C4-2B (cell line): ENCODE measurements at regions not wholly inside any gene's neighbourhood (a gene's known extent, or its start where the extent isn't known, plus 50 kb on each side); places are given as distances from the start of the nearest gene placed in this dataset.

Experiments
- H3K27ac ChIP-seq: fragments of 450-650 bp; 2 replicates; pipeline ENCODE4 v1.5.1; 2017
- CTCF ChIP-seq: fragments of 450-650 bp; conservative IDR thresholded peaks from 2 replicates; pipeline ENCODE4 v1.5.1; 2017; ENCODE audit warnings: mild to moderate bottlenecking
- ZFX ChIP-seq: fragments of 450-650 bp; IDR thresholded peaks from 2 replicates; pipeline ENCODE4 v1.6.1; 2017

DNA sequence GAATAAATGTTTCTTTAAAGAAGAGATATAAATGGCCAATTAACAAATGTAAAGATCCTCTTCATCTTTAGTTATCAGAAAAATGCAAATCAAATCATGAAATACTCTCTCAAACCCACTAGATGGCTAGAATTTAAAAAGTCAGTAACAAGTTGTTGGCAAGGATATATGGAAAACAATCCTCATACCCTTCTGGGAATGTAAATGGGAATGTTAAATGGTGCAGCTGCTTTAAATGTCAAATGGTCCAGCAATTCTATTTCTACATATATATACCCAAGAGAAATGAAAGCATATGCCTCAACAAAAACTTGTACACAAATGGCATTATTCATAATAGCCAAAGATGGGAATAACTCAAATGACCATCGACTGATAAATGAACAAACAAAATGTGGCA is 283.5 kb downstream of the RWDD3 start:
- no peak overlapping the region for H3K27ac ChIP-seq
- TF ChIP-seq CTCF (no peak), ZFX (no peak)

DNA sequence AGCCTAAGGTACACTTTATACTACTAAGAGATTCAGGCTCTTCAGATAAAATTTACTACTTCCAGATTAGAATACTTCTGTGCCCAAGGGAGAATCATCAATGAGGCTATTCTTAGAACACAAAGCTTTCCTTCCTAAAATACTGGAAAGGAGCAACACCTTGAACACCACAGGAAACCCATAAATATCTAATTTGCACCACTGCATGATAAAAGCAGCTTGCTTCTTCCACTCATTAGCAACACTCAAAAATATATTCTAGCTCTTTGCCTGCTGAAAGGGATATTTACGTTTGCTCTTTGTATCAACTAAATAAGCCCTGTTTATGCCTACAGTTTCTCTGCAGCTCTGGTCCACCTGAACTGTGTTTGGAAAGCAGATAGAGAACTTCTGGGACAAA is 284.3 kb downstream of the RWDD3 start:
- H3K27ac ChIP-seq = no peak overlapping the region
- no peak for TF ChIP-seq ZFX
- no peak for TF ChIP-seq CTCF

GRCh38 chr1:95520390-95520789 is 286.4 kb downstream of the RWDD3 start:
- no peak for TF ChIP-seq ZFX
- TF ChIP-seq CTCF = no peak

GRCh38 chr1:95532335-95532734 is 298.3 kb downstream of the RWDD3 start:
- no peak for TF ChIP-seq ZFX
- TF ChIP-seq CTCF = peak; percentile 23
- no peak overlapping the region for H3K27ac ChIP-seq

More at GRCh38 chr1:95520390-95520789, 286.4 kb downstream of the RWDD3 start:
- no peak overlapping the region for H3K27ac ChIP-seq

- TF ChIP-seq ZFX (no peak), CTCF (no peak)
- no peak overlapping the region for H3K27ac ChIP-seq
These were observed 301.0 kb downstream of the RWDD3 start for GRCh38 chr1:95534985-95535384.

DNA sequence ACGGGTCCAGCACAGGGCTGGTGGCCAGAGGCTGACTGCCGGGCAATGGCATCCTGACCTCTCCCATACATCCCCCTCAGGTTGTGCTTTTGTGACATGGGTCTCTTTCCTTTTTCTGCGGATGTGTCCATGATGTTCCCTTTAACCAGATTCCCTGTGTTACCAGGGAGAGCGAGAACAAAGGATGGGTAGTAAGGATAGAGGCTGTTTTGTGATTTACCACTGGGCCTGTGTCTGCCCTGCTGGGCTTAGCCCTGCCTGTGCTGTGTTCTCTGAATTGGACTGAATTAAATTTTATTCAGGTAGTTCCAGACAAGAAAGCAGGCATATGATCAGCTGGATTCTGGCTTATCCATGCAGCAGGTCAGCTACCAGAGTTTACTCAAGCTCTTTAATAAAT is 301.6 kb downstream of the RWDD3 start:
- TF ChIP-seq CTCF (no peak), ZFX (no peak)

GRCh38 chr1:95536501-95536900 is 302.5 kb downstream of the RWDD3 start:
- no peak for TF ChIP-seq ZFX
- no peak for TF ChIP-seq CTCF
- no peak overlapping the region for H3K27ac ChIP-seq

More for the DNA sequence above, 301.6 kb downstream of the RWDD3 start:
- no peak overlapping the region for H3K27ac ChIP-seq
